ENCODE measurements at regions not wholly inside any gene's neighbourhood (a gene's known extent, or its start where the extent isn't known, plus 50 kb on each side); places are given as distances from the start of the nearest gene placed in this dataset.

DNA sequence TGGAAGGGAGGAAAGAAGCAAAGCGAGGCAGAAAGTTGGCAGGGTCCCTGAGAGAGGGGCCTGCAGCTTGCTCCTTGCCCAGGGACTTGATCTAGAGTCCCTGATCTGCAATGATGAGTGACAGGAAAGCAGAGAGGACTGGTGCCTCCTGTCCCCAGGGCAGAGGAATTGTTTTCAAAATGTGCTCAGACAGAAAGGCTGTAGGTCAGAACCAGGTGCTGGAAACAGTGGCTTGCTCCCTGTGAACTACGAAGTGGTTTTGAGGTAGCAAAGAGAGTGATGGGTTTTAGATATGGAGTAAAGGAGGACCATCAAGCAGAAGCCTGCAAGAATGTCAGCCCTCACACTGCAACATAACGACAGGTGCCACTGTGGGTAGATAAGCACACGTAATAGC lies 164.9 kb upstream of the SERTAD2 start:
- TF ChIP-seq, protein P1, sequence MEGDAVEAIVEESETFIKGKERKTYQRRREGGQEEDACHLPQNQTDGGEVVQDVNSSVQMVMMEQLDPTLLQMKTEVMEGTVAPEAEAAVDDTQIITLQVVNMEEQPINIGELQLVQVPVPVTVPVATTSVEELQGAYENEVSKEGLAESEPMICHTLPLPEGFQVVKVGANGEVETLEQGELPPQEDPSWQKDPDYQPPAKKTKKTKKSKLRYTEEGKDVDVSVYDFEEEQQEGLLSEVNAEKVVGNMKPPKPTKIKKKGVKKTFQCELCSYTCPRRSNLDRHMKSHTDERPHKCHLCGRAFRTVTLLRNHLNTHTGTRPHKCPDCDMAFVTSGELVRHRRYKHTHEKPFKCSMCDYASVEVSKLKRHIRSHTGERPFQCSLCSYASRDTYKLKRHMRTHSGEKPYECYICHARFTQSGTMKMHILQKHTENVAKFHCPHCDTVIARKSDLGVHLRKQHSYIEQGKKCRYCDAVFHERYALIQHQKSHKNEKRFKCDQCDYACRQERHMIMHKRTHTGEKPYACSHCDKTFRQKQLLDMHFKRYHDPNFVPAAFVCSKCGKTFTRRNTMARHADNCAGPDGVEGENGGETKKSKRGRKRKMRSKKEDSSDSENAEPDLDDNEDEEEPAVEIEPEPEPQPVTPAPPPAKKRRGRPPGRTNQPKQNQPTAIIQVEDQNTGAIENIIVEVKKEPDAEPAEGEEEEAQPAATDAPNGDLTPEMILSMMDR (IDR thresholded peaks at IDR 0.05): no peak
- TF ChIP-seq POLR2A (IDR thresholded peaks at IDR 0.05): no peak
- TF ChIP-seq POLR2AphosphoS5 (IDR thresholded peaks at IDR 0.05; ENCODE audit: insufficient read depth in 1 of 2, low read depth in 1 of 2): no peak
